Muscle layer of duodenum (tissue), 2 donors: ENCODE measurements at regions not wholly inside any gene's neighbourhood (a gene's known extent, or its start where the extent isn't known, plus 50 kb on each side); places are given as distances from the start of the nearest gene placed in this dataset.

Source experiments
- H3K27ac ChIP-seq: one replicate; pipeline ENCODE4 v1.7.0; 2013; ENCODE audit warnings: mild to moderate bottlenecking, low read length
- H3K27me3 ChIP-seq: one replicate; pipeline ENCODE4 v1.7.0; 2013; ENCODE audit warnings: low read depth, mild to moderate bottlenecking, control low read depth, low read length
- H3K36me3 ChIP-seq, 2 donors: one replicate each; pipeline ENCODE4 v1.7.0; 2013; ENCODE audit warnings: low read length in 2 of 2, control low read depth in 1 of 2, mild to moderate bottlenecking in 1 of 2; ENCODE audit not compliant: insufficient read depth in 2 of 2, control insufficient read depth in 1 of 2
- H3K4me1 ChIP-seq, 2 donors: one replicate each; pipeline ENCODE4 v1.7.0; 2013; ENCODE audit warnings: low read length in 2 of 2, mild to moderate bottlenecking in 2 of 2, control low read depth in 1 of 2, moderate library complexity in 1 of 2; ENCODE audit not compliant: insufficient read depth in 2 of 2, control insufficient read depth in 1 of 2
- H3K4me3 ChIP-seq, 2 donors: one replicate each; pipeline ENCODE4 v1.7.0; 2013; ENCODE audit warnings: low read length in 2 of 2, low read depth in 1 of 2, mild to moderate bottlenecking in 1 of 2
- H3K9me3 ChIP-seq, 2 donors: one replicate each; pipeline ENCODE4 v1.7.0; 2013; ENCODE audit warnings: low read length in 2 of 2, control low read depth in 1 of 2, mild to moderate bottlenecking in 1 of 2; ENCODE audit not compliant: control insufficient read depth in 1 of 2
- donor health status: healthy.

DNA sequence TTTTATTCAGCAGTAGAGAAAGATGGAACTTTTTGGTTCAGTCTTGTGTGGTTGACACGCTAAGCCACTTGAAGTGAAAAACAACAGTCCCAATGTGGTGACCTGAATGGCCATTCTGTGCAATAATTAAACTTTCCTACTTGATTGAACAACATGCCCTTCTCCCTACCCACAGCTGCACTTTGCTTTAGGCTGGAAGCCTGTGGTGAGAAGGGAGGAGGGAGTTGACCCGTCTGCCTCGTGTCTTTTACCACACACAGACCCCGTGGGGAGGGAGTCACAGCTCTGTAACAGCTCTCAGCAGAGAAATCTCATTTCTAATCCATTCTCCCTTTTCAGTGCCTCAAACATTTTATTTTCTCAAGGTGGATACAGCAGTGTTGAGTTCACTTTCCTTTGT is 138.2 kb upstream of the PKDCC start:
- no peaks in the 10 kb centered on the region for H3K9me3 ChIP-seq
- no peaks in the 10 kb centered on the region for H3K27me3 ChIP-seq
- no peaks in the 10 kb centered on the region for H3K36me3 ChIP-seq
- H3K4me3 ChIP-seq = no peak overlapping the region
- no peak overlapping the region for H3K27ac ChIP-seq
- peaks cover 11 to 16% of the 10 kb centered on the region in 2 donors for H3K4me1 ChIP-seq

DNA sequence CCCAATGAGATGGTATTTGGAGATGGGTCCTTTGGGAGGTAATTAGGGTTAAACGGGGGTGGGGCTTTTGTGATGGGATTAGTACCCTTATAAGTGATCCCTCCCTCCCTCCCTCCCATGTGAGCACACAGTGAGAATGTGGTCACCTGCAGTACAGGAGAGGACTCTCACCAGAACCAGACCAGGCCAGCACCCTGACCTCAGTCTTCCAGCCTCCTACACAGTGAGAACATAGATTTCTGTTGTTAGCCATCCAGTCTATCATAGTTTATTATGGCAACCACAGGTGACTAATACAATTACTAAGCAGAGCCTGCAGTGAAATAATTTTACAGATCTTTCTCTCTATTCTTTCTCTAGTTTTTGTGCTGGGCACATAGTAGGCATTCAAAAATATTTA is 137.7 kb upstream of the PKDCC start:
- Histone ChIP-seq H3K27me3 (no peaks in the 10 kb centered on the region), H3K36me3 (no peaks in the 10 kb centered on the region), H3K4me3 (no peak overlapping the region), H3K4me1 (peaks cover 11 to 16% of the 10 kb centered on the region in 2 donors), H3K9me3 (no peaks in the 10 kb centered on the region), H3K27ac (no peak overlapping the region)

DNA sequence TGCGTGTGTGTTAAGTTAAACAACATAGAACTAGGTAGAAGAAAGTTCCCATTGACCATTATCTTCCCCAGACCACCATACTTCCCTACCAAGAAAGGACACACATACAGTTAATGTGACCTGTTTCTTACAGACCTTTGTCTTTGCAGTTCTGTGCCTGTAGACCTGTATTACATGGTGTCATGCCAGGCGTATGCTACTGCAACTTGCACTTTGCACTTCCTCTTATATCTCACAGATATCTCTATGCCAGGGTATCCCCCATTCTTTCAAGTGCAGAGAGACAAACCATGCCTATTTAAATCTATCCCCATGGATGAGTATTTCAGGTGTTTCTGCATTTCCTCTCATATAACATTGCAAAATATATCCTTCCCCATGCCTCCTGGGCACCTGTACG is 136.8 kb upstream of the PKDCC start:
- no peaks in the 10 kb centered on the region for H3K9me3 ChIP-seq
- no peak overlapping the region for H3K27ac ChIP-seq
- no peak overlapping the region for H3K4me3 ChIP-seq
- no peaks in the 10 kb centered on the region for H3K27me3 ChIP-seq
- H3K36me3 ChIP-seq = no peaks in the 10 kb centered on the region
- H3K4me1 ChIP-seq = peaks cover 11 to 15% of the 10 kb centered on the region in 2 donors

DNA sequence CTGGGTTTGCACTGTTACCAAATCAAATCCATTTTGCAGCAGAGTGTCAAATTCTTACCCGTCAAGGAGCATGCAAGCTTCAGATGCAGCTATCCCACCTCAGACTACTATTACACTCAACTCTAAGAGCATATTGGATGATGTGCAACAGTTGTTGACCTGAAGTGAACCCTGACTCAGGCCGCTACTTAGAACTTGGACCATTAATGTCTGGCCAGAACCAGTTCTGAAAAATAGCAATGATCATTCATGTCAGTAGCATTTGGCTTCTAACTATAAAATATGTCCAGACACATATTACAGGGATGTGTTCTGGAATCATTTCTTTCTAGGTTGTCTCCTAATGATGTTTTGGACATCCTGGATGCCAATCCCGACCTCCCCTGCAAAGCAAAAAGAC is 135.5 kb upstream of the PKDCC start:
- Histone ChIP-seq H3K4me3 (no peak overlapping the region), H3K9me3 (no peaks in the 10 kb centered on the region), H3K36me3 (no peaks in the 10 kb centered on the region), H3K27me3 (no peaks in the 10 kb centered on the region), H3K4me1 (peaks cover 11% of the 10 kb centered on the region in 2 donors), H3K27ac (peak overlapping the region; percentile 19)

- no peaks in the 10 kb centered on the region for H3K36me3 ChIP-seq
- no peak overlapping the region for H3K4me3 ChIP-seq
- no peaks in the 10 kb centered on the region for H3K27me3 ChIP-seq
- H3K4me1 ChIP-seq = peaks cover 11% of the 10 kb centered on the region in 2 donors
- H3K27ac ChIP-seq = peak overlapping the region; percentile 19
- H3K9me3 ChIP-seq = no peaks in the 10 kb centered on the region
Measured at GRCh38 chr2:41912776-41913175, 135.0 kb upstream of the PKDCC start.

- no peak overlapping the region for H3K4me3 ChIP-seq
- H3K36me3 ChIP-seq = no peaks in the 10 kb centered on the region
- H3K4me1 ChIP-seq = peaks cover 11% of the 10 kb centered on the region in 2 donors
- H3K27me3 ChIP-seq = no peaks in the 10 kb centered on the region
- H3K9me3 ChIP-seq = no peaks in the 10 kb centered on the region
- peak overlapping the region; percentile 44 for H3K27ac ChIP-seq
Measured at GRCh38 chr2:41913311-41913710, 134.5 kb upstream of the PKDCC start.

GRCh38 chr2:41913921-41914609 is 133.8 kb upstream of the PKDCC start:
- no peaks in the 10 kb centered on the region for H3K9me3 ChIP-seq
- H3K4me1 ChIP-seq = peaks cover 11% of the 10 kb centered on the region in 2 donors
- peak overlapping the region; percentile 44 for H3K27ac ChIP-seq
- no peak overlapping the region for H3K4me3 ChIP-seq
- no peaks in the 10 kb centered on the region for H3K27me3 ChIP-seq
- no peaks in the 10 kb centered on the region for H3K36me3 ChIP-seq

GRCh38 chr2:41914936-41915335 is 132.9 kb upstream of the PKDCC start:
- peaks cover 11% of the 10 kb centered on the region in 2 donors for H3K4me1 ChIP-seq
- no peaks in the 10 kb centered on the region for H3K36me3 ChIP-seq
- H3K4me3 ChIP-seq = no peak overlapping the region
- no peak overlapping the region for H3K27ac ChIP-seq
- no peaks in the 10 kb centered on the region for H3K27me3 ChIP-seq
- no peaks in the 10 kb centered on the region for H3K9me3 ChIP-seq

DNA sequence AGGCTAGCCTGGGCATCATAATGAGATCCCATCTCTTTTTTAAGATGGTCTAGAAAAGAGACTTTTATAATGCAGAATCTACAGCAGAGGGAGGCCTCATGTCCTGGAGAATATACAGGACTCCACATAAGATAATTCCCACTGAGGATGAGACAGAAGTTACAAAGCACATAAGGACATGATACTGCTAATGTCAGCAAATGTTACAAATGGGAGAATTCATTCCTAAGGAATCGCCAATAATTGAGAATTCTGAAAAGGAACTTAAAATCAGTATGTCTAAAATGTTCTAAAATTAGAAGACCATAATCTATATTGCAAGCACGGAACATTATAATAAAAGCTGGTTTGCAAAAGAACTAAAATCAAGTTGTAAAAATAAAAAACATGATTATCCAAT is 131.6 kb upstream of the PKDCC start:
- no peaks in the 10 kb centered on the region for H3K36me3 ChIP-seq
- H3K27ac ChIP-seq = no peak overlapping the region
- no peaks in the 10 kb centered on the region for H3K9me3 ChIP-seq
- H3K4me1 ChIP-seq = peaks cover 9 to 11% of the 10 kb centered on the region in 2 donors
- no peak overlapping the region for H3K4me3 ChIP-seq
- H3K27me3 ChIP-seq = no peaks in the 10 kb centered on the region

DNA sequence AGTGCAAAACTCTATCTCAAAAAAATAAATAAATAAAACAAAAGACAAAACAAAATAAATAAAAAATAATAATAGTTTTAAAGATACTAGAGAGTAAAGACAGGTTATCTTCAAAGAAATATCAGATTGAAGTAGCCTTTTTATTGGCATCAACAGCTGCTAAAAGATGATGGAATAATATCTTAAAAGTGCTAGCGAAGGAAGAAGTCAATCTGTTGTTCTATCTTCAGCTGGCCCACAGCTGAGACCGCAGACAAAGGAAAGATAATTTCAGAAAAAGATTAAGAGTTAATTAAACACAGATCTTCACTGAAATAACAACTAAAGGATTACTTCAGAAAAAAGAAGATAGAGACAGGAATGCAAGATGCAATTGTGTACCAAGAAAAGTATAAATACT is 130.2 kb upstream of the PKDCC start:
- Histone ChIP-seq H3K36me3 (no peaks in the 10 kb centered on the region), H3K27ac (no peak overlapping the region), H3K4me3 (no peak overlapping the region), H3K4me1 (peaks cover 3% of the 10 kb centered on the region in 2 donors), H3K9me3 (no peaks in the 10 kb centered on the region), H3K27me3 (no peaks in the 10 kb centered on the region)

DNA sequence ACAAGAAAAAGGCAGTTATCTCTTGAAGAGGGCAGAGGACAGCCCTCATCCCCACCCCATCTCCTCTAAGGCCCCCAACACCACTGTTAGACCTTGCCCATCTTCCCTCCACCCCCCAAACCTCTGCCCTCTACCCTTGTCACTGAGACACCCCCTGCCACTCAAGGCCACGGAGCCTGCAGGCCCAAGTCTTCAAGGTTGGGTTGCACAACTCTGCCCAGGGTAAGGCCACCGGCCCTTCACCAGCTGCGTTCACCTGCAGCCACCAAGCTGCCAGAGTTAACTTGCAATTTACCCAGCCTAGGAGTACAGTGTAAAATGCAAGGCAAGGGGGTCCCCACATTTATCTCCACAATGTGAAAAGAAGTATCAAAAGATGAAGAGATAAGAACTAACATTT is 128.7 kb upstream of the PKDCC start:
- Histone ChIP-seq H3K27me3 (no peaks in the 10 kb centered on the region), H3K4me3 (no peak overlapping the region), H3K9me3 (no peaks in the 10 kb centered on the region), H3K36me3 (no peaks in the 10 kb centered on the region), H3K27ac (no peak overlapping the region), H3K4me1 (peaks cover 0 to 7% of the 10 kb centered on the region in 2 donors)

- Histone ChIP-seq H3K4me3 (no peak overlapping the region), H3K27me3 (no peaks in the 10 kb centered on the region), H3K4me1 (peaks cover 0 to 15% of the 10 kb centered on the region in 2 donors), H3K36me3 (no peaks in the 10 kb centered on the region), H3K9me3 (no peaks in the 10 kb centered on the region), H3K27ac (no peak overlapping the region)
Measured at GRCh38 chr2:41920181-41920580, 127.6 kb upstream of the PKDCC start.
